HuH-7.5 (cell line): ENCODE measurements at regions not wholly inside any gene's neighbourhood (a gene's known extent, or its start where the extent isn't known, plus 50 kb on each side); places are given as distances from the start of the nearest gene placed in this dataset.

Experiments used
- DNase-seq: peaks from one replicate; pipeline ENCODE4 v3.0.0; 2011; ENCODE audit warnings: low spot score

- no peak for DNase-seq
Measured at GRCh38 chr1:14531519-14531918, 67.0 kb upstream of the KAZN start.

- DNase-seq, result no peak
Measured at GRCh38 chr1:14535619-14536355, 62.7 kb upstream of the KAZN start.

GRCh38 chr1:14538335-14538734 lies 60.1 kb upstream of the KAZN start:
- no peak for DNase-seq

- no peak for DNase-seq
Measured at GRCh38 chr1:14539309-14539708, 59.2 kb upstream of the KAZN start.

DNA sequence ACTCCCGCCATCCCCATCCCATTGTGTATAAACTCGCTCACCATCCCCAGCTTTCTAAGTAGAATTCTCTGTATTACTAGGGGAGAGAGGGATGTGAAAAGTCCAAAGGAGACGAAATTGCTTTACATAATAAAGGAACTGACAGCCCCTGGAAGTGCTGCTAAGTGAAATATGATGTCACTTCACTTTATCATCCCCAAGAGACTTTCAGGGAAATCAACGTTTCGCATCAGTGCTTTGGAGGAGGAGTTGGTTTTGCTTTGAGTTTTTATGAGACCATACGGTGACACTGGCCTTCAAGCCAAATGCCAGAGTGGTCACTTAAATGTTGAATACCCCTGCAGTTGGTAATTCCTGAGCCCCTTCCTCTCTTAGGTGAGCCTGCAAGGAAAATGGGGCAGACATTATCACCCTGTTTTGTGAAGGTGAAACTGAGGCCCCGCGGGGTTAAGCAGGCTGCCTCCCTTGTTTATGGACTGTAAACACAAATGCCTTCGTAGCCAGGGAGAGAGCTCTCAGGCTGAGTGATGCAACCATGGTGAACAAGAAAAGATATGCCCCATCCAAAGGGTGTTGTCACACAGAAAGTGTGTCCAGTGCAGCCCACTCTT lies 58.4 kb upstream of the KAZN start:
- no peak for DNase-seq

- no peak for DNase-seq
Measured at GRCh38 chr1:14541348-14541747, 57.1 kb upstream of the KAZN start.

GRCh38 chr1:14543191-14543840 lies 55.2 kb upstream of the KAZN start:
- no peak for DNase-seq

DNA sequence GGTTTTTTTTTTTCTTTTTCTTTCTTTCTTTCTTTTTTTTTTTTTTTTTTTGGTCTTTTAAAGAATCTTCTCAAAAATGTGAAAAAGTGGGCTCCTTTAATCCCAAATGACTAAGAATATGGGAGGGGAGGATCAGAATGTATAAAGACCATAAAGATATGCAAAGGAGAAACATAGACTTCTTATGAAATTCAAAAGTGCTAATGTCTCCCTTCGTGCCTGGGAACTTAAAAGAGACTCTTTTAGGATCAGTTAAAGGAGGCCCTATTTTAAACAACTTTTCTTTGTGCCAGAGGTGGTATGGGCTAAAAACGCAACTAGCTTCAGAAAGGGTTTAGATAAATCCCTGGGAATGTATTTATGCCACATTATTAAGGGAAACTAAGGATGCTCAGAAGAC lies 54.2 kb upstream of the KAZN start:
- no peak for DNase-seq

GRCh38 chr1:14545422-14546025 lies 53.0 kb upstream of the KAZN start:
- no peak for DNase-seq

DNA sequence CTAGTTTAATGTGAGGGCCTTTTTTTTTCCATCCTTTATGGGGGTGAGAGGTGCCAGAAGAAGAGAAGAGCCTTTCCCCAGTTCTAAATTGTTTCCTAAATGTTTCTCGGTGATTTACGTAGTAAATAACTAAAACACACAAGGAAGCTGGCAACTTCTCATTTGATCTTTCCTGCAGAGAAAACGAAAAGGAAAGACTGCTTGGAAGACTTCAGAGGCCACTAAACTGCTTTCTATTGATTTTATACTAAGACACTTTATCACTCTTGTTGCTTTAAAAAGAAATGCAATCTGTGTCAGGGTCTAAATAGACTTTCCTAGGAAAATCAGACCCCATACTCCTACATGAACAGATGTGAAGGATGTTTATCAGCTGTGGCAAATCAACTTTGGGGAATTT lies 52.1 kb upstream of the KAZN start:
- no peak for DNase-seq
